HG02588 (cell line): ENCODE measurements at regions not wholly inside any gene's neighbourhood (a gene's known extent, or its start where the extent isn't known, plus 50 kb on each side); places are given as distances from the start of the nearest gene placed in this dataset.

Experiments
- ATAC-seq: cut with Tn5 transposase; IDR thresholded peaks from one replicate; pipeline ENCODE4 v1.9.1; 2021; ENCODE audit warnings: mild to moderate bottlenecking, moderate library complexity; ENCODE audit not compliant: unreplicated experiment

DNA sequence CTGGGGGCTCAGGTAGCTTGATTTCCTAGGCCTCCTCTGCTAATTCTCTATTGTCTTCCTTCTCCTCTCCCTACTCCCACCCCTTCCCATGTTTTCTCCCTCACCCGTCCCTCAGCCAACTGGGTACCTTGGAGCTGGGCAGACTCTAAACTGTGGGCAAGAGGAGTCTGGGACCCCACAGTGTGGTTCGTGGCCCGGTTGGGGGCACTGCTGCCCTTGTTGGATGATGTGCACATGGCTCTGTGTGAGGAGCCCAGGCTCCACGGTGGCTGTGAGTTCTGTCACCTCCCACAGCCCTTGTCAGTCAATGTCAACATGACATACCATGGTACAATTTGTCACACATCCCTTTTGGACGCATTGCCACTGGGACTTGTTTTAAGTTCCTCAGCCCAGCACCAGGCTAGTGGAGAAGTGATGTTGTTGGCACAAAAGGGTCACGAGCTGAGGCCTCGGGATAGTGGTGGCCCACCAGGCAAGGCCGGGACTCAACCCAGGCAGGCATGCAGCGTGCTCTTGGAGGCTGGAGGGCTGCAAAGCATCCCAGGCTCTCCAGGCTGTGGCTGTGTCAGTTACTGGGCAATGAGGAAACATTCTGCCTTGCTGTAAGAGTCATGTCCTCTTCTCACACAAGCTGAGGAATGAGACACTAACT, 142.3 kb downstream of the TLE3 start:
- ATAC-seq, result no peak

DNA sequence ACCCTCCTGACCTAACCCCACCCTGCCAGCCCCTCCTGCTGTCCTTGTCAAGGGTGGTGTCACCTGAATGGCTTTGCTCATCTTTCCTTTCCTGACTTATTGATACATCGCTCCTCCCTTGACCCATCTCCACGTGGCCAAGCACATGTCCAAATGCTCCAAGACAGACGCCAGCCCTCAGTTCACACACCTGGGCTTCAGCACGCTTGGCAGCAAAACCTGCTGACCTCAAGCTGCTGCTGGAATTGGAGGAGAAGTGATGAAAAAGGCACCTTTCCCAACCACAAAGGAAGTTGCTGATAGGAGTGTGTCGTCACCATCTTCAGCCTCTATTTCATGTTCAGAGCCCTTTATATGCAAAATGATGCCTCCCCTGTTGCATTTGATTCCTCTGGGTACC, 141.3 kb downstream of the TLE3 start:
- no peak for ATAC-seq

DNA sequence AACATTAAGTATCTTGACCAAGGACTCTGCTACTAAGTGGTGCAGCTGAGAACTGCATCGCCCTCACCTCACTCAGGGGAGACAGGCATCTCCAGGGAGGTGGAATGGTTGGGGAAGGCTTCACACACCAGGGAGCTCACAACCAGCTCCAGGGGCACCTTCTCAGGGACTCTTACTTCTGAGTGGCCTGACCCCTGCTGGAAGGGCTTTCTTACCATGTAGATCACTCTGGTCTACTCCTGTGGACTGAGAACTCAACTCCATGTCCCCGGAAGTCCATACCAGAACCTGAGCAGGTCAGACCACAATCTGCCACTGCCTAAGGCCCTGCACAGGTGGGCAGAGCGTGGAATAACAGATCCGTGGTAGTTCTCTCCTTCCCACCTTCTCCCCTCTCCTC, 140.5 kb downstream of the TLE3 start:
- ATAC-seq, result no peak

DNA sequence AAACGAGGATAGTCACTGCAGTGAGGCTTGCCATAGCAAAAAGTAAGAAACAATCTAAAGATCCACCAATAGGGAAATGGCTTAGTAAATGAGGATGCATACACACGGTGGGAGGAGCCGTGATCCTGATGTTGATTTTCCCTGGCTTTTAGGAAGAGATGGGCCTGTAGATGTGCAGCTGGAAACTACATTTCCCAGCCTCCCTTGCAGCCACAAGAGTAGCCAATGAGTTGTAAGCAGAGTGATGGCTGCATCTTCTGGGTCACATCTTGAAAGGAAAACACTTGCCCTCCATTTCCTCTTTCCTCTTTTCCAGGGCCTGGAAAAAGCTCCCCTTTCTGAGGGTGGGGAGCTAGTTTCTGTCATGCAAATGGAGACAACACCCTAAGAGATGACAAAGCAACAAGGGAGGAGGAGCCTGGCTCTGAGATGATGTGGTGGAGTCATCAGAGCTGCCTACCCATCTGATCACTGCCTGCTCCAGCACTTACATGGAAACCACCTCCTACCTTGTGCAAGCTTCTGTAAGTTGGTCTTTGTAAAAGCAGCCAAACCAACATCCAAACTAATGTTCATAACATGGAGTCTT, 139.1 kb downstream of the TLE3 start:
- ATAC-seq, result no peak

DNA sequence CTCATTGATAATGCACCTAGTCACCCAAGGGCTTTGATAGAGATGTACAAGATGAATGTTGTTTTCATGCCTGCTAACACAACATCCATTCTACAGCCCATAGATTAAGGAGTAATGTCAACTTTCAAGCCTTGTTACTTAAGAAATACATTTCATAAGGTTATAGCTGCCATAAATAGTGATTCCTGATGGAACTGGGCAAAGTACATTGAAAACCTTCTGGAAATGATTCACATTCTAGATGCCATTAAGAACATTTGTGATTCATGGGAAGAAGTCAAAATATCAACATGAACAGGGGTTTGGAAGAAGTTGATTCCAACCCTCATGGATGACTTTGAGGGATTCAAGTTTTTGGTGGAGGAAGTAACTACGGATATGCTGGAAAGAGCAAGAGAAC, 135.2 kb downstream of the TLE3 start:
- no peak for ATAC-seq

DNA sequence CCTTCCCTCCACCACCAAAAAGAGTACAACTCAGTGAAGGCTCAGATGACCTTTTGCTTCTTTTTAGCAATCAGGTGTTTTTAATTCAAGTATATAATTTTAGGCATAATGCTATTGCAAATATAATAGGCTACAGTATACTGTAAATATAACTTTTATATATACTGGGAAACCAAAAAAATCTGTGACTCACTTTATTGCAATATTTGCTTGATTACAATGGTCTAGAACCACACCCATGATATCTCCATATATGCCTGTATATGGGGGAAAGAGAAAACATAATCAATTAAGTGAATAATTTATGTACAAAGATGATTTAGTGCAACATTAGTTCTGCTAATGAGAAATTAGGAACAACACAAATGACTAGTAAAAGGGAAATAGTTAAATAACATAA, 134.3 kb downstream of the TLE3 start:
- no peak for ATAC-seq

DNA sequence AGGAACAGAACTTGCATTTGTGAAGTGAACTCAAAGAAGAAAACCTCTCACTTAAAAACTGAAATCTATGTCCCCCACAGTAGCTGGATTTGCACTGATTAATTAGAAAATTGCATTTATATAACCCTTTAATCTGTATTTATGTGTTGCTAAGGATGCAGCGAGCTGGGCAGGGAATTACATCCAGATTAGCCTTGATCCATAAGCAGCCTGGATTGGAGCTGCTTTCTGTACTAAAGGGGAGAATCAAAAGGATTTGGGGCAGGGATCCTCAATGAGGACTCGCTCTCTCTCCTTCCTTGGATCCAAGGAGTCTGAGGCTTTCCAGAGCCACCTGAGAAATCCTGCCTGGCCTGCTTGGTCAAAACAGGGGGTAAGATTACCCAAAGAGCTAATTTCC, 125.9 kb downstream of the TLE3 start:
- no peak for ATAC-seq

DNA sequence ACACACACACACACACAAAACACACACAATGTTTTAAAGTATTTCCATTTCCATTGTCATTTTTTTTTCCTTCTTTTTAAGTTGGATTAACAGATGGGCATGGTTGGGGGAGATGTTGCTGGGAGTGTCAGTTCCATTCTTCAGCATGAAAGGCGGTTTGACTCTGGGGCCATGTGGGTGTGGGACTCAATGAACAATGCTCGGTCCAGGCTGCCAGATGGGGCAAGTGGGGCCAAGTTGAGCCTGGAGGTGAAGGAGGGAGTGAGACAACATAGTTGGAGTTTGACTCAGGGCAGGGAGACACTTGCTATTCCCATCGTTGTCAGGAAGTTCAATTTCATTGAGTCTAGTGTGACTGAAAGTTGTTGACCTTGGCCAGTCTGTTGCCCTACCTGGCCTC, 125.3 kb downstream of the TLE3 start:
- ATAC-seq, result no peak

DNA sequence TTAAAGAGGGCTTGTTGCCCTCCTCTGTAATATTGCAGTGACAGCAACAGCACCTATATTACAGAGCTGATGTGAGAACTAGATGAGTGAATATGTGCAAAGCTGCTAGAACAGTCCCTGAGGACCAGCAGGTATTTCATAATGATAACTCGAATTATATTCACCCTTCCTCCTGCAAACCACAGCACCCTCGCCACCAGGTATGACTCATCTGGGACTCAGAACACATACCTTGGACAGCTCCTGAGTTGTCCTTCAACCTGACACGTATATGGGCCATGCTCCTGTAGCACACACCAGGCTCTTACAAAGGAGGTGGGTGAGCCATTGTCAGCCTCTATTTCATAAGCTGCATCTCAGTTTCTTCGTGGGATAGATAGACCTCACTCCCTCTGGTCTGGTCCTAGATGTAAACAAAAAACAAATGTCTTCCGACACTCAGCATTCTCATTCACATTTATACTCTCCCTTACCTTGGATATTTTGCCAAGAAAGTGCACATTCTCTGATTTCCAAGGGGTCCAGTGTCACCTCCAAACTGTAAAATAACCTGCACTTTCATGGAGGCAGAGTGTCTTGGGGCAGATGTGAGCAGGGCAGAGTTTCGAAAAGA, 124.5 kb downstream of the TLE3 start:
- no peak for ATAC-seq

DNA sequence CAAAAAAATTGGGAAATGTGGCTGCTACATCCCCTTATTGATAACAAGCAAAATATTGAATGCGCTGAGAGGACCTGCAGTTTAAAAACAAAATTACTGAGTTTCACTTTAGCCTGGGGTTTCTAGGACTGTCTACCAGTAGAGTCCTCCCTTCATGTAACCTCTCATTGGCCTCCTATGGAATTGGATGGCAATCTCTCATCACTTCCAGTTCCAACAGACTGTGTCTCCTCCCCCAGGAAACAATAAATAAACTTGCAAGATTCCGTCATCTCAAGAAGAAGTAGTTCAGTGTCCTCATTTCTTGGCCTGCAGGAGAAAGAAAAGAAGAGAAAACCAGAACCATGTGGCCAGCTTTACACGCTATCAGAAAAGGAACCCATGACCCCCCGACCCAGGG, 123.8 kb downstream of the TLE3 start:
- no peak for ATAC-seq

DNA sequence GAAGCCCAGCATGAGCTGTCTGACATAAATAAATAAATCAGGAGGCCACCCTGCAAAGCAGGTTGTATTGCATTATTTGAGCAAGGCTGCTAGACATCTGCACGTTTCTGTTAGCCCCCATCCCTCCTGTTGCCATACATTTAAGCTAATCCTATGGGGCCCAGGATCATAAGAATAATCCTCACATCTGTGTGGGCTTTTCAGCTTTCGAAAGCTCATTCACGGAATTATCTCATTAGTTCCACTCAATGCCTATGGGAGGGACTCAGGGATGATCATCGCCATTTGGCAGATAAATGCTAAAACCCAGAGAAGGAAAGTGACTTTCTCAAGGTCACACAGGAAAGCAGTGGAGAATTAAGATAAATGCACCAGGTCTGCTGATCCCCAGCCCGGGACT, 123.4 kb downstream of the TLE3 start:
- ATAC-seq, result no peak

DNA sequence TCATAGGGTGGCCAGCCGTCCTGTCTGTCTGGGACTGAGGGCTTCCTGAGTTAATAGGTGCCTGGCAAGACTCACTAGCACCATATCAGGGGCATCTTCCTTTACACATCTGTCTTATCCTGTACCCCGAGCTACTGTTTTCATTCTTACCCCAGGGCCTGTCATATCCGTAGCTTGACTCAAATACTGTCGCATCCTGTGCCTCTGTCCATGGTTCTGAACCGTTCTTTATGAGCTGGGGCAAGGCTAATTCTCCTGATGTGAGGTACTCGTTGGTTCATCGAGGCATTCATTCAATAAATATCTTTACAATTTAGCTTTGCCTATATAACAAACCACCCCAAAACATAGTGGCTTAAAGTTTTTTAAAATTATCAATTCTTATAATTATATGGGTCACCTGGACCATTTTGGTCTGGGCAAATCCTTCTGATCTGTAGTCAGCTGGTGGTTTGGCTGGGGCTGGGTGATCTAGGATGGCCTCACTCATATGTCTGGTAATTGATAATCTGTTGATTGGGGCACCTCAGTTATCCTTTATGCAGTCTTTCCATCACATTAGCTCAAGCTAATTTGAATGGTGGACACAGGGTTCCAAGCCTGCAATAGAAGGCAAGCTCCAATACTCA, 121.2 kb downstream of the TLE3 start:
- no peak for ATAC-seq

DNA sequence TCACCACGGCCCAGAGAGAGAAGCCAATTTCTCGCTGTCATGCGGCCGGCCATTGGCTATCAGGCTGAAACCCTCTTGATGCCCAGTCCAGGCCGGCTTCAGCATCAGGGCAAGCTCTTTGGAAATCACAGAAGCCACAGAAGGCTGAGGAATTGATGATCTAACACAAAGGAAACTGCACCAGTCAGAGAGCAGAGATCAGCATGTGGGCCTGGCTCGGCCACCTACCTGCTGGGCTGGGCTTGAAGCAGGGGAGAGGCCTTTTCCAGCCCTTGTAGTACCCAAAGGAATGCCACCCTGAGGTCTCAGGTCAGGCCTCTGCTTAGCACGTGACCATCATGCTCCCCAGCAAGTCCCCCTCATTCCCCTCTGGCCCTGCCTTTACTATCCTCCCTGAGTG, 119.1 kb downstream of the TLE3 start:
- ATAC-seq, result no peak

DNA sequence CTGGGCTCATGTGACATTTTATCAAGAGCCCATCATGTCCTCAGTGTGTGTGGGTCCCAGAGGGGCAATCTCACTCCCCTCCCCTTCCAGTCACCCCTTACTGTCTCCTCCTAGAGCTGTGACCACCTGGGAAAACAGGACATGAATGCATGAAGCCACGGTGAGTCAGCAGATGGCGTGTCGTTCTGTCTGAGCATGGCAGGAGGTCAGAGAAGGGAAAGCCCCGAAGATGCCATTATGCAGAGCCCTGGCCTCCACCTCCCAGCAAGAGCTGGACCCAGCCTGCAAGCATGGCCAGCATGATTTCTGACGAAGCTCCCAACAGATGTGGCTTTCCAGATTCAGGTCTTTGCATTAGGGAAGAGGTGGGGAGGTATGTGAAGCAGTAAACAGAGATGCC, 118.5 kb downstream of the TLE3 start:
- no peak for ATAC-seq

DNA sequence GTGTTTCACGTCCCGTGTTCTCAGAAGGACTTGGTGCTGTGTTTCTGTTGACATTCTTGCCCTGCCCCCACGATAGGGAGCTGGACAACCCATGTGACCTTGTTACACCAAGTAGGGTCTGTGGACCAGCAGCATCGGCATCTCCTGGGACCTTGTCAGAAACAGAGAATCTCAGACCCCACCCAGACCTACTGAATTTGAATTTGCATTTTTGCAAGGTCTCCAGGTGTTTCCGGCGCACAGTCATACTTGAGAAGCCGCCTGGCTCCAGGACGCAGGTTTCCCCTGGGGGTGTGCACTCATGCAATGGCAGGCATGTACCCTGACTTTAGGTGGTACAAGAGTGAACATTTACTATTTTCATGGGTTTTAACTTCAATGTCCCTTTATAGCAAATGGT, 117.9 kb downstream of the TLE3 start:
- peak; percentile 82 for ATAC-seq

DNA sequence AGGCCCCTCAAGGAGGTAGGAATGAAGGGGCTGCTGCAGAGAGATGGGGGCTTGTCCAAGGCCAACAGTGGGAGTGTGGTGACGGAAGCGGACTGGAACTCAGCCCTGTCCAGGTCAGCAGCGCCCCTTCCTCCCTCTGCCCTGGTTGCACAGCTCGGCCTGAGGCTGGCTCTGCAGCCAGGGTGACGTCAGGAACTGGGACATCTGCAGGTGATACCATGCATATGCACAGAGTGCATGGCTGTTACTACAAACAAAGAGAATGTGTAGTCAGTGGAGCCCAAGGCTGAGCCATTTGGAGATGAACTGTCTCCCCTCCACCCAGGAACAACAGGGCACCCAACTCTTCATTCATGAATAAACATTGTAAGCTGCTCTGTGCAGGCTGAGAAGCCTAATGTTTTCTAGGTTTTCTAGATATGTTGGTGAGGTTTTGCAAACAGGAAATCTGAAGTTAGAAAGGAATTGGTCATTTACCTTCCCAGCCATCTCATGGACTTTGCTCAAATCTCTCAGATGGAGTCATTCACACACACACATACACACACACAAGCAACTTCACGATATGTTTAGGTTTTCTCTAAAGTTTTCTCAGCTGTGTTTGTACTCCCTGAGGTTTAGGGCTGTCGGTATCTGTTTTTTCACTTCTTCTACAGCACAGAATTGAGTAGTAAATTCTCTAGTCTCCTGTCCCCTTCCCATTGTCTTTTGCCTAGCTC, 117.2 kb downstream of the TLE3 start:
- ATAC-seq, result peak; percentile 20

DNA sequence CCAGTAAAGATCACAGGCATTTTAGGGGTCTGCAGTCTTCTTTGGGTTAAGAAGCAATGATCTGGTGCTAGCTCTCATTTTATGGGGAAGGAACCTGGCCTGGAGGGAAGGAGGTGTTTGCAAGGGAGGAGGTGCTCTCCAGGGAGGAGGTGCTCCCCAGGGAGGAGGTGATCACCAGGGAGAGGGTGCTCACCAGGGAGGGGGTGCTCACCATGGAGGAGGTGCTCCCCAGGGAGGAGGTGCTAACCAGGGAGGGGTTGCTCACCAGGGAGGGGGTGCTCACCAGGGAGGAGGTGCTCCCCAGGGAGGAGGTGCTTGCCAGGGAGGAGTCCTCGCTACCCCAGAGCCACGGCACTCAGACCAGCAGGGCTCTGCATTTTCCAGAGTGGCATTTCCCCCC, 115.7 kb downstream of the TLE3 start:
- ATAC-seq, result no peak

DNA sequence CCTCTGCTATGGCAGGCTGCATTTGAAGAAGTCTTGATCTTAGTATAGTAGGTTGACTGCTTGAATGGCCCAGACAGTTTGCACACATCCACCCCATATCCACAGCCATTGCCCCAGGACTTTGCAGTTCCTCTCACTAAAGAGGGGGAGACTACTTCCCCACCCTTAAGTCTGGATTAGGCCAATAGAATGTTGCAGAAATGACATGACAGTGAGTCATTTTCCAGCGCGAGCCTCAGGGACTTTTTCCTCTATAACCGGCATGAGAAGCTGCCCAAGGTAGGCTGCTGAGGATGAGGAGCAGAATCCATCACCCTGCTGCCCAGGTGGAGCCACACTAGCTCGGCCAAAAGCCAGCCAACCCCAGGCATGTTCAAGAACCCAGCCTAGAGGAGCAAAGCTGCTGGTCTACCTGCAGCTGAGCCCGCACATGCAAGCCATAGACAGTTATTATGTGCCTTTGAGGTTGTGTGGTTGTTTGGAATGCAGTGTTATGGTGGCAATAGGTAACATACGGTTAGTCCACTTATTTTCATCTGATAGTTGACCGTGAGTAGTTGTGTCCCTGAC, 113.9 kb downstream of the TLE3 start:
- ATAC-seq, result no peak

DNA sequence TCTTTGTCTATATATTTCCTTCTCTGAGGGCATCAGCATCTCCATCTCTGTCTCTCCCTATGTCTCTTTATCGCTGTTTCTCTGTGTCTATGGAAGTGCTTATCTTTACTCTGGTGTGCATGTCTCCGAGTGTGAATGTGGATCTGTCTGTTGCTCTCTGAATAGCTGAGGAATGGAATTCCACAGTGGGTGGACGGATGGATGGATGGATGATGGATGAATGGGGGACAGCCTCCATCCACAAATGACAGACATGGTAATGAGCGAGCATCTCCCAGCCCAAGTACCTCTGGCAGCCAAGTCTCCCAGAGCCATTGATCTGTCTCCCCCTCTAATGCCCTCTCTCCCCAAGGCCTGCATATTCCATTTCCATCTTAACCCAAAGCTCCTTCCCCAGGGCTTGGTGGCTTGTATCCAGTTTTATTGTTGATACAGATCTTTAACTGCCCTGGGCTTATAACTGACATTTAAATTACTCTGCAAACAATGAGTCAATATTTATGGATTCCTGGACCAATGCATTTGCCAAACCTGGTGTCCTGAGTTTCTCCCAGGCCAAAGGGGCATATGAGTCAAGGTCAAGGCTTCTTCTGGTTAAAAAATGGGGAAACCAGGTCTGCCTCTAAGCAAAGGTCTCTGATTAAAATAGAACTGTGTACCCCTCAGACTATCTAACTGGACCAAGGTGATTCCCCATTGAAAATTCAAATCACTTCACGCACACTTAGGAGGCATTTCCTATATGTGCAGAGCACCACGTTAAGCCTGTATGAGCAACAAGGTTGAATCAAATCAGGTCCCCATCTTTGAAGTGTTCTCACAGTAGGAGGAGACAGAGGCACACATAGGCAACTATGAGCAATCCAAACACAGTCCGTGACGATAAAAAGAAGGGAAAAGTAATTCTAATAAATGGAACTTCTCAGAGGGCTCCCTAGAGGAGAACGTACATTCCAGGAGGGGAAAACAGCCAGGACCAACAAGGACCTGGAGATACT, 109.9 kb downstream of the TLE3 start:
- ATAC-seq, result no peak
